ENCODE measurements at regions not wholly inside any gene's neighbourhood (a gene's known extent, or its start where the extent isn't known, plus 50 kb on each side); places are given as distances from the start of the nearest gene placed in this dataset.

GRCh38 chr12:126784328-126784921 is 1482.5 kb upstream of the TMEM132C start:
- 34 to 100% (median 48%) methylated on average over 1 to 9 of the region's 9 CpGs; no CpG with 5 or more reads in 1 of the 10 experiments for WGBS, 10 experiments
- H3K4me3 ChIP-seq: no peak overlapping the region
- in situ Hi-C loops (cut with MboI; ENCODE audit: low pct_unique_long_range_greater_than_20kb in 2 of 9, low sequenced_read_pairs in 9 of 9, unreplicated experiment in 9 of 9): loop anchor here in 1 of 9 experiments (10.0 kb wide), 1 partner anchor 90 kb away; no protein-coding TSS in a partner anchor
- peak in 3 of 8 experiments; percentile 90 to 95 (median 94) for ATAC-seq (replicated peaks in 6 of 8)
- H3K4me1 ChIP-seq (replicated peaks in 1 of 2): no peaks in the 10 kb centered on the region
- H3K27ac ChIP-seq: no peak overlapping the region

- no peak overlapping the region for H3K4me3 ChIP-seq
- WGBS, 10 experiments: 17 to 88% (median 40%) methylated on average over 1 to 4 of the region's 4 CpGs; no CpG with 5 or more reads in 1 of the 10 experiments
- H3K4me1 ChIP-seq (replicated peaks in 1 of 2): no peaks in the 10 kb centered on the region
- ATAC-seq (replicated peaks in 6 of 8): no peak
- no peak overlapping the region for H3K27ac ChIP-seq
- in situ Hi-C loops (cut with MboI; ENCODE audit: low pct_unique_long_range_greater_than_20kb in 2 of 9, low sequenced_read_pairs in 9 of 9, unreplicated experiment in 9 of 9): loop anchor here in 1 of 9 experiments (10.0 kb wide), 1 partner anchor 85 kb away; no protein-coding TSS in a partner anchor
These were observed 1477.0 kb upstream of the TMEM132C start for GRCh38 chr12:126789963-126790362.

GRCh38 chr12:126791122-126791521 is 1475.8 kb upstream of the TMEM132C start:
- ATAC-seq (replicated peaks in 6 of 8): no peak
- Histone ChIP-seq H3K4me1 (replicated peaks in 1 of 2) (no peaks in the 10 kb centered on the region), H3K4me3 (no peak overlapping the region), H3K27ac (no peak overlapping the region)
- 4 to 90% (median 43%) methylated on average over 2 to 8 of the region's 8 CpGs; no CpG with 5 or more reads in 1 of the 10 experiments for WGBS, 10 experiments
- in situ Hi-C loops (cut with MboI; ENCODE audit: low pct_unique_long_range_greater_than_20kb in 2 of 9, low sequenced_read_pairs in 9 of 9, unreplicated experiment in 9 of 9): no loop called here

- WGBS, 10 experiments: 44 to 100% (median 76%) methylated on average over 1 to 6 of the region's 6 CpGs
- Histone ChIP-seq H3K27ac (no peak overlapping the region), H3K4me3 (no peak overlapping the region), H3K4me1 (replicated peaks in 1 of 2) (no peaks in the 10 kb centered on the region)
- no peak for ATAC-seq (replicated peaks in 6 of 8)
- in situ Hi-C loops (cut with MboI; ENCODE audit: low pct_unique_long_range_greater_than_20kb in 2 of 9, low sequenced_read_pairs in 9 of 9, unreplicated experiment in 9 of 9): no loop called here
These were observed 1474.6 kb upstream of the TMEM132C start for GRCh38 chr12:126792411-126792810.

GRCh38 chr12:126797525-126797924 is 1469.4 kb upstream of the TMEM132C start:
- no peaks in the 10 kb centered on the region for H3K4me1 ChIP-seq (replicated peaks in 1 of 2)
- in situ Hi-C loops (cut with MboI; ENCODE audit: low pct_unique_long_range_greater_than_20kb in 2 of 9, low sequenced_read_pairs in 9 of 9, unreplicated experiment in 9 of 9): no loop called here
- no peak for ATAC-seq (replicated peaks in 6 of 8)
- 13 to 91% (median 28%) methylated on average over 1 to 5 of the region's 5 CpGs; no CpG with 5 or more reads in 1 of the 10 experiments for WGBS, 10 experiments
- H3K4me3 ChIP-seq: no peak overlapping the region
- no peak overlapping the region for H3K27ac ChIP-seq

- Histone ChIP-seq H3K4me1 (replicated peaks in 1 of 2) (no peaks in the 10 kb centered on the region), H3K27ac (no peak overlapping the region), H3K4me3 (no peak overlapping the region)
- ATAC-seq (replicated peaks in 6 of 8): no peak
- in situ Hi-C loops (cut with MboI; ENCODE audit: low pct_unique_long_range_greater_than_20kb in 2 of 9, low sequenced_read_pairs in 9 of 9, unreplicated experiment in 9 of 9): no loop called here
- 11 to 81% (median 35%) methylated on average over 2 to 5 of the region's 5 CpGs; no CpG with 5 or more reads in 3 of the 10 experiments for WGBS, 10 experiments
These were observed 1468.5 kb upstream of the TMEM132C start for GRCh38 chr12:126798449-126798848.

- Histone ChIP-seq H3K4me3 (no peak overlapping the region), H3K4me1 (replicated peaks in 1 of 2) (no peaks in the 10 kb centered on the region), H3K27ac (no peak overlapping the region)
- in situ Hi-C loops (cut with MboI; ENCODE audit: low pct_unique_long_range_greater_than_20kb in 2 of 9, low sequenced_read_pairs in 9 of 9, unreplicated experiment in 9 of 9): no loop called here
- no peak for ATAC-seq (replicated peaks in 6 of 8)
- WGBS, 10 experiments: 0 to 67% (median 20%) methylated on average over 1 to 4 of the region's 4 CpGs; no CpG with 5 or more reads in 2 of the 10 experiments
These were observed 1459.6 kb upstream of the TMEM132C start for GRCh38 chr12:126807312-126807865.

- peak in 1 of 8 experiments; percentile 33 for ATAC-seq (replicated peaks in 6 of 8)
- Histone ChIP-seq H3K4me3 (no peak overlapping the region), H3K4me1 (replicated peaks in 1 of 2) (no peaks in the 10 kb centered on the region), H3K27ac (no peak overlapping the region)
- in situ Hi-C loops (cut with MboI; ENCODE audit: low pct_unique_long_range_greater_than_20kb in 2 of 9, low sequenced_read_pairs in 9 of 9, unreplicated experiment in 9 of 9): no loop called here
- 0 to 75% (median 29%) methylated on average over 1 to 3 of the region's 3 CpGs for WGBS, 10 experiments
These were observed 1455.6 kb upstream of the TMEM132C start for GRCh38 chr12:126811391-126811790.

- 0 to 70% (median 13%) methylated on average over 1 to 2 of the region's 2 CpGs; no CpG with 5 or more reads in 2 of the 10 experiments for WGBS, 10 experiments
These were observed 1447.4 kb upstream of the TMEM132C start for GRCh38 chr12:126819554-126819953.

GRCh38 chr12:126830778-126831680 is 1435.9 kb upstream of the TMEM132C start:
- WGBS, 10 experiments: 52 to 60% (median 60%) methylated on average over 2 of the region's 2 CpGs; no CpG with 5 or more reads in 7 of the 10 experiments
- Histone ChIP-seq H3K4me1 (replicated peaks in 1 of 2) (no peaks in the 10 kb centered on the region), H3K4me3 (no peak overlapping the region), H3K27ac (no peak overlapping the region)
- in situ Hi-C loops (cut with MboI; ENCODE audit: low pct_unique_long_range_greater_than_20kb in 2 of 9, low sequenced_read_pairs in 9 of 9, unreplicated experiment in 9 of 9): no loop called here
- ATAC-seq (replicated peaks in 6 of 8): peak in 3 of 8 experiments; percentile 48 to 80 (median 77)

More at GRCh38 chr12:126819554-126819953, 1447.4 kb upstream of the TMEM132C start:
- no peak overlapping the region for H3K27ac ChIP-seq
- no peaks in the 10 kb centered on the region for H3K4me1 ChIP-seq (replicated peaks in 1 of 2)
- in situ Hi-C loops (cut with MboI; ENCODE audit: low pct_unique_long_range_greater_than_20kb in 2 of 9, low sequenced_read_pairs in 9 of 9, unreplicated experiment in 9 of 9): no loop called here
- no peak for ATAC-seq (replicated peaks in 6 of 8)
- no peak overlapping the region for H3K4me3 ChIP-seq

GRCh38 chr12:126837697-126838096 is 1429.3 kb upstream of the TMEM132C start:
- WGBS, 10 experiments: 0 to 27% (median 25%) methylated on average over 1 to 2 of the region's 2 CpGs; no CpG with 5 or more reads in 5 of the 10 experiments

GRCh38 chr12:126843915-126844669 is 1422.9 kb upstream of the TMEM132C start:
- in situ Hi-C loops (cut with MboI; ENCODE audit: low pct_unique_long_range_greater_than_20kb in 2 of 9, low sequenced_read_pairs in 9 of 9, unreplicated experiment in 9 of 9): no loop called here
- H3K4me1 ChIP-seq (replicated peaks in 1 of 2): no peaks in the 10 kb centered on the region
- H3K27ac ChIP-seq: no peak overlapping the region
- peak in 3 of 8 experiments; percentile 91 to 98 (median 92) for ATAC-seq (replicated peaks in 6 of 8)
- H3K4me3 ChIP-seq: no peak overlapping the region
- 0 to 53% (median 26%) methylated on average over 1 to 9 of the region's 9 CpGs for WGBS, 10 experiments

More at GRCh38 chr12:126837697-126838096, 1429.3 kb upstream of the TMEM132C start:
- H3K4me3 ChIP-seq: no peak overlapping the region
- no peaks in the 10 kb centered on the region for H3K4me1 ChIP-seq (replicated peaks in 1 of 2)
- in situ Hi-C loops (cut with MboI; ENCODE audit: low pct_unique_long_range_greater_than_20kb in 2 of 9, low sequenced_read_pairs in 9 of 9, unreplicated experiment in 9 of 9): no loop called here
- no peak overlapping the region for H3K27ac ChIP-seq
- no peak for ATAC-seq (replicated peaks in 6 of 8)

Data from motor neuron (in vitro differentiated cells).